HG03354 (cell line): ENCODE measurements at regions not wholly inside any gene's neighbourhood (a gene's known extent, or its start where the extent isn't known, plus 50 kb on each side); places are given as distances from the start of the nearest gene placed in this dataset.

Source experiments
- ATAC-seq: cut with Tn5 transposase; IDR thresholded peaks from one replicate; pipeline ENCODE4 v1.9.1; 2021; ENCODE audit warnings: mild to moderate bottlenecking; ENCODE audit not compliant: unreplicated experiment, poor library complexity, severe bottlenecking

DNA sequence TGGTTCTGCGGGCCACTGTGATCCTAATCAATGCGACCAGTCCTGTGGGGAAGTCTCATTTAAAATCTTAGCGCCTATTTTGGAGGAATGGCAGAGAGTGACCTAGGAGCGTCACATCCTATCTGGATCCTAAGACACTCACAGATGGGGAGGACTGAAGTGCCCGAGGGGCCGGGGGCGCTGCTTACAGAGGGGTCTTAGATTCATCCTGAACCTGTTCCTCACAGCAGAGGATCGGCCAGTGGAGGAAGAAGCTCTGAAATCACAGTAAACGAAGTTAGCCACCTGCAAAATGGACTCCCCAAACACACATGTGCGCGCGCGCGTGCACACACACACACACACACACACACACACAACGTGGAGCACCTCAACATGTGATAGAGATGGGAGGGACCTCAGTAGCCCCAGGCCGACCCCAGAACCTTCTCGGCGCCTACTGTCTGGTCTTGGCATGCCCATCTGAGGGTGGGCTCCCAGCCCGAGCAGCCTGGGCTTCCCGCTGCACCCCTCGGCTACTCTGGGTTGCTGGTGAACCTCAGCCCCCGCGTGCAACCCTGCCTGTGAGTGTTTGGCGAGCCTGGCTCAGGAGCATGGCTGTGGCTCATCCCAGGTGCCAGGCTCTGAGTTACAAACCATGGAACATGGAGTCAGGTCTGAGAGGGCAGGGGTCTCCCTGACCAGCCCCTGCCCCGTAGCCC lies 613.3 kb downstream of the TBC1D22A start:
- no peak for ATAC-seq

- ATAC-seq, result no peak
These were observed 612.6 kb downstream of the TBC1D22A start for GRCh38 chr22:47374901-47375575.

GRCh38 chr22:47374273-47374771 lies 611.9 kb downstream of the TBC1D22A start:
- ATAC-seq, result no peak

- ATAC-seq, result no peak
These were observed 611.3 kb downstream of the TBC1D22A start for GRCh38 chr22:47373648-47374272.

- ATAC-seq, result no peak
These were observed 610.3 kb downstream of the TBC1D22A start for GRCh38 chr22:47372596-47373385.

- no peak for ATAC-seq
These were observed 609.7 kb downstream of the TBC1D22A start for GRCh38 chr22:47372111-47372581.

DNA sequence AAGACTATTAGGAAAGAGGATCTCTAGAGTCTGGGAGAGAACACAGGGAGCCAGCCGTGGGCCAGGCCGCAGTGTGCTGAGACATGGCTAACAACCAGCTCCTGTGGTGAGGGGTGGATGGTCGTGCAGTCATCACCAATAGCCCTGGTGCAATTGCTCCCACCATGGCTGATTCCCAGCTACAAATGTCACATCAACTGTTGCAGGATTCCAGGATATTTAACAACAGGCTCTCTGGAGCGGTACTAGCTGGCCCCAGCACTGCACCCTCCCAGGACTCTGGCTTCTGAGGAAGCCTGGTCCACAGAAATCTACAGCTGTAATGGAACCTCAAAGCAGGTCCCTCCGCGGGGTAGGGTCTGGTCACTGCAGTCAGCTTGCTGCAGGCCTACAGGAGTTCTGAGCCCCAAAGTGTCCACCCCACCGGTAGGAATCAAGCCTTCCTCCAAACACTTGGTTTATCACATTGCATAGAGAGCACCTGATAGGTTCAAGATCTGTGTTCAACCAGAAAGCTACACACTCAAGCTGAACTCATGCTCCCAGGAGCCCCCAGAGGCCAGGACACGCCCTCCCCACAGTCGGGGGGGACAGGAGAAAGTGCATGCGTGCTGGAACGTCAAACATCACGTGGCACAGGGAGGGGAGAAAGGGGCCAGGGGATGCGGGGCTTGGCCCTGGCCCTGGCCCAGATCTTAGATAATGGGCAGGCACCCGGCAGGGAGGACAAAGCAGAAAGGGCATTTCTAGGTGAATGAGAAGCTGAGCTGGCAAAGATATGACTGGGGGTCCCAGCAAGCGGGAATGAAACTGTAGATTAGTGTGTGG lies 609.0 kb downstream of the TBC1D22A start:
- ATAC-seq, result no peak

- ATAC-seq, result no peak
These were observed 608.2 kb downstream of the TBC1D22A start for GRCh38 chr22:47370448-47371262.

DNA sequence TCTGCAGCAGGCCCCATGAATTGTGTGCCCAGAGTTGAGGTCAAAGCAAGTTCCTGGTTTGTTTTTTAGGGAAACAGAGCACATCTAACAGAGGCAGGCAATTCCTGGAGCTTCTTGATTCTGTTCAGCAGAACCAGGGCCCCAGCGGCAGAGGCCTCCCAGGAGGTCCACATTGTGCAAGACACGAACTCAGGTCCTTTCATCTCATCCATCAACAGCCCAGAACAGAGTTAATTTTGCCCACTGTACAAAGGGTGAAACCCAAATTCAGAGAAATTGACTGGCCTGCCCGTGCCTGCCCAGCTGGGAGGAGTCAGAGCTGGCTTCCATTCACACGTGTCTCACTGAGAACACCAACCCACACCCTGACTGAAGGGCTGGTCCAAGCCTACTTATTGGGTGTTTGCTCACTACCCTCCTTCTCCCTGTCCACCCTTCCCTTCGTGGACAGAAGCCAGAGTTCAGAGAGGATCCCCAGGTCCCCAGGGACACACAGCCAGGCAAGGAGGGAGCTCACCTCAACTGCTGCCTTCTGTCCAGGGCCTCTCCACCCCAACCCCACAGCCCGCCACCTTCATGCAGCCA lies 607.1 kb downstream of the TBC1D22A start:
- no peak for ATAC-seq

DNA sequence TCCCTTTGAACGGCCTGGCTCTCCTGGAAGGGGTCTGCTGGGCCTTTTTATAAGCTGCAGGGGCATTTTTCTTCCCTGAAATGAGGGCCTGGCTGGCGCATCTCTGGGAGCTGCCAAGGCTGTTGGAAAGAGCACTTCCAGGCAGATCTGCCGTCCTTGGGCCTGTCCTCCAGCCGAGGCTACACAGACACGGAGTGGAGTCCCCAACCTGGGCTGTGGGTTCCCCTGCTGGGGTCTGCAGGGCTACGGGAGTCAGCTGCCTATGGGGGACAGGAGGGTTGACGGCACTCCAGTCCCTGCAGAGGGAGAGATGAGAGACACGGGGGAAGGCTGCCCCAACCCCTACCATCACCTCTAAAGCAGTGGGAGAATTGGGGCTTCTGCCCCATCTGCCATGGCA lies 606.6 kb downstream of the TBC1D22A start:
- ATAC-seq, result no peak

- no peak for ATAC-seq
These were observed 605.8 kb downstream of the TBC1D22A start for GRCh38 chr22:47367993-47368945.

GRCh38 chr22:47367107-47367690 lies 604.7 kb downstream of the TBC1D22A start:
- no peak for ATAC-seq

DNA sequence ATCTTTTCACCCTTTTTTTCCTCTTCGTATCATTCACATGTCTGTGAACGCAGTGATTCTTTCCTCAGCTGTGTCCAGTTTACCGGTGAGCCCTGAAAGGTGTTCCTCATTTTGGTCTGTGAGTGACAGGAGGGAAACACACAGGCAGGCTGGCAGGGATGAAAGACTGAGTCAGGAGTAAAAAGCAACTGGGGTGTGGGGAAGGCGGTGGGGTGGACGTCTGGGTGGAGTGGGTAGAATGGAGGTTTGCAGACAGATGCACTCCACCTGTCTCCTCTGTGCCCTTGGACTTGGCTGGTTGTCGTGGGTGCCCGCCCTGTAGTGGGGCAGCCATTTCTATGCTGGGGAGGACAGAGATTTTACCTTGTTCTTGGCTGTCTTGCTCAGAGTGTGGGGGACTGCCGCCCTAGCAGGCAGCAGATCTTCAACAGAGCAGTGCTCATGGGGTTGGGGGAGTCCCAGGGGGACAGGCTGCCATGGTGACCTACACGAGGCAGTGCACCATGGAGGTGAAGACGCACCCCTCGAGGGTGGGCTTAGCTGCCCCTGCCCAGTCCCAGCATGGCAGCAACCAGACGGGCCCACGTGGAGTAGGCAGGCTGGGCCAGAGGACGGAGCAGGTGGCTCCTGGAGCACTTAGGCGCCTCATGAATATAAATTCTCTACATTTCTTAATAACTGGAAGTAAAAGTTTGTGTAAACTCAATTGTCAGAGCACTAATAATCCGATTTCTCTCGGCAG lies 603.7 kb downstream of the TBC1D22A start:
- ATAC-seq, result no peak

GRCh38 chr22:47361247-47361646 lies 598.8 kb downstream of the TBC1D22A start:
- ATAC-seq, result no peak

GRCh38 chr22:47357493-47357892 lies 595.0 kb downstream of the TBC1D22A start:
- ATAC-seq, result no peak

- no peak for ATAC-seq
These were observed 594.6 kb downstream of the TBC1D22A start for GRCh38 chr22:47357086-47357485.
